Ishikawa (cell line): ENCODE measurements at regions not wholly inside any gene's neighbourhood (a gene's known extent, or its start where the extent isn't known, plus 50 kb on each side); places are given as distances from the start of the nearest gene placed in this dataset.

ENCODE experiments used
- CEBPB ChIP-seq: IDR thresholded peaks from 2 replicates; pipeline ENCODE4 v1.6.1; 2012
- EP300 ChIP-seq: IDR thresholded peaks from 2 replicates; pipeline ENCODE4 v1.6.1; 2012; ENCODE audit warnings: borderline replicate concordance
- MAX ChIP-seq: IDR thresholded peaks from 2 replicates; pipeline ENCODE4 v1.6.1; 2012
- RAD21 ChIP-seq: IDR thresholded peaks from 2 replicates; pipeline ENCODE4 v1.6.1; 2012; ENCODE audit warnings: low read depth
- TCF12 ChIP-seq: IDR thresholded peaks from 2 replicates; pipeline ENCODE4 v1.6.1; 2012; ENCODE audit warnings: low read depth

- TF ChIP-seq EP300 (no peak), CEBPB (no peak), MAX (no peak), RAD21 (no peak), TCF12 (no peak)
Observed at GRCh38 chr11:69904974-69905535, 85.8 kb upstream of the FGF3 start.
